Neuron (in vitro differentiated cells): ENCODE measurements at regions not wholly inside any gene's neighbourhood (a gene's known extent, or its start where the extent isn't known, plus 50 kb on each side); places are given as distances from the start of the nearest gene placed in this dataset.

ENCODE experiments used
- H2AFZ ChIP-seq: one replicate; pipeline ENCODE4 v1.6.1; 2013; ENCODE audit warnings: low read depth, mild to moderate bottlenecking, inconsistent platforms, low read length, moderate library complexity
- H3K27me3 ChIP-seq: one replicate; pipeline ENCODE4 v1.6.1; 2013; ENCODE audit warnings: low read length; ENCODE audit not compliant: insufficient read depth
- H3K36me3 ChIP-seq: one replicate; pipeline ENCODE4 v1.6.1; 2013; ENCODE audit warnings: low read length; ENCODE audit not compliant: insufficient read depth
- H3K4me1 ChIP-seq: one replicate; pipeline ENCODE4 v1.6.1; 2013; ENCODE audit warnings: low read length; ENCODE audit not compliant: insufficient read depth
- H3K4me3 ChIP-seq: 2 replicates; pipeline ENCODE4 v1.5.1; 2013; ENCODE audit warnings: mild to moderate bottlenecking, low read length, moderate library complexity
- H3K9me3 ChIP-seq: one replicate; pipeline ENCODE4 v1.6.1; 2013; ENCODE audit warnings: low read length

DNA sequence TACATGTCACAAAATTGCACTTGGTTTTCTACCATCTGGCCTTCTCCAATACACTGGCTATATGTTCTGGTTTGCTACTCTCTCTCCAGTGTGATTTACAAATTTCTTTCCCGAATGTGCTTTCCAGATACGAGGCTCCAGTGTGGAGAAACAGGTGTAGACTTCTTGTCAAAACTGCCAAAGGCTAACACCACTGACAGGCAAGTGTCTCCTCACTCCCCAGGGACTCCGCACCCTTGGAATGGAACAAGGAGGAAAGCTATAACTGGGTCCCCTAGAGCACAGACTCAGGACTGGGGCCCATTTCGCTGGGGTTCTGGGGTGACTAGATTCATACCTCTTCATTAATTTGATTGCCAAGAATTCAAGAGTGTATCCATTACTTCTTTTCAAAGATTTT, 161.8 kb downstream of the FOXO1 start:
- Histone ChIP-seq H3K4me3 (no peak overlapping the region), H3K27me3 (no peaks in the 10 kb centered on the region), H2AFZ (no peak overlapping the region), H3K4me1 (peaks cover 8% of the 10 kb centered on the region), H3K36me3 (no peaks in the 10 kb centered on the region), H3K9me3 (no peaks in the 10 kb centered on the region)

DNA sequence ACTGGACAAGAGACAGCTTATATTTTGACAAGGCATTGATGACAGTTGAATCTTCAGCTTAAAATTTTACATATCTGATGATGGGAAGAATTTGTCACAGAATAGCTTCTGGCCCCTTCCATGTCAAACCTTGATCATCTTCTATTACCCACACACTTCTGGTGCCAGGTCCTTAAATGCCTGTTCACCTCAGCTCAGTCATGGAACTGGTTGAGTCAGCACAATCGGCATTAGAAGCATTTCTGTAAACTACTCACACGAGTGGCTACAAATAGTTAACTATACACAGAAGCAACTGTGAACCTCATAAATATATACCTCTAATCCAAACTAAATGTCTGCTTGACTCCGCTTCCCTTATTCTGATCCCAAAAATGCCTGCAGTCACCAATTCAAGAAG, 161.2 kb downstream of the FOXO1 start:
- Histone ChIP-seq H2AFZ (no peak overlapping the region), H3K4me1 (peaks cover 8% of the 10 kb centered on the region)

More for the DNA sequence above, 161.2 kb downstream of the FOXO1 start:
- Histone ChIP-seq H3K4me3 (no peak overlapping the region), H3K9me3 (no peaks in the 10 kb centered on the region), H3K36me3 (no peaks in the 10 kb centered on the region), H3K27me3 (no peaks in the 10 kb centered on the region)
